ENCODE measurements at regions not wholly inside any gene's neighbourhood (a gene's known extent, or its start where the extent isn't known, plus 50 kb on each side); places are given as distances from the start of the nearest gene placed in this dataset.

GRCh38 chr6:121647905-121648304 lies 212.5 kb downstream of the GJA1 start:
- H3K4me3 ChIP-seq = no peak overlapping the region
- ATAC-seq (no peak), DNase-seq (ENCODE audit: extremely low read depth in 1 of 4, low spot score in 3 of 4) (no peak), FAIRE-seq (no peak)
- POLR2A ChIA-PET = no interaction called here
- no peaks in the 10 kb centered on the region for H4K20me1 ChIP-seq (replicated peaks; ENCODE audit: control insufficient read depth, insufficient read depth, low read length)
- no peak overlapping the region for H3K4me2 ChIP-seq (ENCODE audit: insufficient read depth, low read length)
- no peak for TF ChIP-seq HMG20A (CRISPR knock-in tag; conservative IDR thresholded peaks at IDR 0.05)
- no peak for TF ChIP-seq GMEB1 (CRISPR knock-in tag; IDR thresholded peaks at IDR 0.05)
- TF ChIP-seq BDP1 (IDR thresholded peaks at IDR 0.05; ENCODE audit: insufficient read depth, insufficient read length) = no peak
- no peak for TF ChIP-seq ZNF24 (IDR thresholded peaks at IDR 0.05)
- CTCF ChIA-PET (ENCODE audit: low intra/inter-chr PET ratio) = no interaction called here
- no peaks in the 10 kb centered on the region for H3K79me2 ChIP-seq (ENCODE audit: control insufficient read depth, insufficient read depth, low read length)
- in situ Hi-C loops (cut with MboI) (no loop called here), intact Hi-C loops (cut with micrococcal nuclease) (no loop called here)
- H2AFZ ChIP-seq (ENCODE audit: low read depth, low read length) = no peak overlapping the region
- H3K27ac ChIP-seq (ENCODE audit: extremely low read depth, low read depth, low read length) = no peak overlapping the region
- no peaks in the 10 kb centered on the region for H3K9me1 ChIP-seq (ENCODE audit: control insufficient read depth, insufficient read depth, low read length)
- H3K27me3 ChIP-seq (ENCODE audit: control insufficient read depth in 2 of 2, insufficient read depth in 2 of 2, low read length in 2 of 2) = no peaks in the 10 kb centered on the region
- no TSS peak for BruUV-seq (replicated peaks)
- no peaks in the 10 kb centered on the region for H3K9me3 ChIP-seq (replicated peaks; ENCODE audit: control insufficient read depth, insufficient read depth, low read depth, low read length)
- no peaks in the 10 kb centered on the region for H3K4me1 ChIP-seq (replicated peaks in 1 of 2; ENCODE audit: control insufficient read depth in 2 of 2, insufficient read depth in 2 of 2, low read length in 2 of 2)
- H3K9ac ChIP-seq (ENCODE audit: insufficient read depth in 1 of 2, low read depth in 2 of 2, low read length in 2 of 2) = no peak overlapping the region
- H3K36me3 ChIP-seq (ENCODE audit: control insufficient read depth, insufficient read depth, low read length) = no peaks in the 10 kb centered on the region

- POLR2A ChIA-PET = no interaction called here
- no peak overlapping the region for H2AFZ ChIP-seq (ENCODE audit: low read depth, low read length)
- CTCF ChIA-PET (ENCODE audit: low intra/inter-chr PET ratio) = no interaction called here
- no peak for DNase-seq (ENCODE audit: extremely low read depth in 1 of 4, low spot score in 3 of 4)
- in situ Hi-C loops (cut with MboI) (no loop called here), intact Hi-C loops (cut with micrococcal nuclease) (no loop called here)
- no peaks in the 10 kb centered on the region for H4K20me1 ChIP-seq (replicated peaks; ENCODE audit: control insufficient read depth, insufficient read depth, low read length)
- H3K9ac ChIP-seq (ENCODE audit: insufficient read depth in 1 of 2, low read depth in 2 of 2, low read length in 2 of 2) = no peak overlapping the region
- H3K36me3 ChIP-seq (ENCODE audit: control insufficient read depth, insufficient read depth, low read length) = no peaks in the 10 kb centered on the region
- H3K27ac ChIP-seq (ENCODE audit: extremely low read depth, low read depth, low read length) = no peak overlapping the region
- H3K4me2 ChIP-seq (ENCODE audit: insufficient read depth, low read length) = no peak overlapping the region
- H3K9me3 ChIP-seq (replicated peaks; ENCODE audit: control insufficient read depth, insufficient read depth, low read depth, low read length) = no peaks in the 10 kb centered on the region
- 0% methylated on average over 2 of the region's 2 CpGs for WGBS (ENCODE audit: insufficient coverage, low coverage, missing lambda C conversion rate)
- no peaks in the 10 kb centered on the region for H3K27me3 ChIP-seq (ENCODE audit: control insufficient read depth in 2 of 2, insufficient read depth in 2 of 2, low read length in 2 of 2)
- no peaks in the 10 kb centered on the region for H3K9me1 ChIP-seq (ENCODE audit: control insufficient read depth, insufficient read depth, low read length)
- ATAC-seq = no peak
- BruUV-seq (replicated peaks) = no TSS peak
- no peak overlapping the region for H3K4me3 ChIP-seq
- FAIRE-seq = no peak
- no peaks in the 10 kb centered on the region for H3K79me2 ChIP-seq (ENCODE audit: control insufficient read depth, insufficient read depth, low read length)
- no peaks in the 10 kb centered on the region for H3K4me1 ChIP-seq (replicated peaks in 1 of 2; ENCODE audit: control insufficient read depth in 2 of 2, insufficient read depth in 2 of 2, low read length in 2 of 2)
- TF ChIP-seq NKRF (IDR thresholded peaks at IDR 0.05; ENCODE audit: borderline replicate concordance) = no peak
- no peak for TF ChIP-seq ZNF384 (IDR thresholded peaks at IDR 0.05; ENCODE audit: low read depth, low read length)
- no peak for TF ChIP-seq ETV1 (tag; conservative IDR thresholded peaks at IDR 0.05; ENCODE audit: low read depth)
- TF ChIP-seq HCFC1 (IDR thresholded peaks at IDR 0.05; ENCODE audit: low read depth, low read length) = no peak
- TF ChIP-seq HINFP (tag; conservative IDR thresholded peaks at IDR 0.05; ENCODE audit: low read depth) = no peak
- no peak for TF ChIP-seq CHD2 (IDR thresholded peaks at IDR 0.05; ENCODE audit: low read depth, low read length)
- TF ChIP-seq CBX5 (IDR thresholded peaks at IDR 0.05; ENCODE audit: borderline replicate concordance, low read depth) = no peak
- no peak for TF ChIP-seq RBM25 (IDR thresholded peaks at IDR 0.05; ENCODE audit: low read depth, low read length, severe bottlenecking)
- no peak for TF ChIP-seq L3MBTL2 (IDR thresholded peaks at IDR 0.05)
- TF ChIP-seq NFIC (IDR thresholded peaks at IDR 0.05) = no peak
- TF ChIP-seq JUNB (CRISPR knock-in tag; conservative IDR thresholded peaks at IDR 0.05) = no peak
These were observed 214.5 kb downstream of the GJA1 start for GRCh38 chr6:121649951-121650350.

Measured in K562 (cell line).